Bronchial epithelial cell (primary cell): ENCODE measurements at regions not wholly inside any gene's neighbourhood (a gene's known extent, or its start where the extent isn't known, plus 50 kb on each side); places are given as distances from the start of the nearest gene placed in this dataset.

ENCODE experiments used
- DNase-seq: peaks from one replicate; pipeline ENCODE4 v3.0.0-alpha.2; 2010; ENCODE audit warnings: low read depth
- FAIRE-seq: peaks from 2 replicates; lab custom pipeline; 2011; peaks lifted over from hg19 to GRCh38; lab: Jason Lieb, UNC
- H3K27me3 ChIP-seq: 2 replicates; pipeline ENCODE4 v1.5.1; 2011; ENCODE audit warnings: low read length; ENCODE audit not compliant: control insufficient read depth, insufficient read depth
- H3K36me3 ChIP-seq: 2 replicates; pipeline ENCODE4 v1.5.1; 2011; ENCODE audit warnings: low read length; ENCODE audit not compliant: control insufficient read depth, insufficient read depth
- H3K4me3 ChIP-seq: 2 replicates; pipeline ENCODE4 v1.5.1; 2011; ENCODE audit warnings: mild to moderate bottlenecking, low read depth, low read length, control low read depth
- CTCF ChIP-seq: IDR thresholded peaks from 2 replicates; pipeline ENCODE4 v1.5.1; 2011; ENCODE audit warnings: mild to moderate bottlenecking, moderate library complexity, low read length, control low read depth, inconsistent platforms; ENCODE audit not compliant: insufficient read depth, severe bottlenecking

DNA sequence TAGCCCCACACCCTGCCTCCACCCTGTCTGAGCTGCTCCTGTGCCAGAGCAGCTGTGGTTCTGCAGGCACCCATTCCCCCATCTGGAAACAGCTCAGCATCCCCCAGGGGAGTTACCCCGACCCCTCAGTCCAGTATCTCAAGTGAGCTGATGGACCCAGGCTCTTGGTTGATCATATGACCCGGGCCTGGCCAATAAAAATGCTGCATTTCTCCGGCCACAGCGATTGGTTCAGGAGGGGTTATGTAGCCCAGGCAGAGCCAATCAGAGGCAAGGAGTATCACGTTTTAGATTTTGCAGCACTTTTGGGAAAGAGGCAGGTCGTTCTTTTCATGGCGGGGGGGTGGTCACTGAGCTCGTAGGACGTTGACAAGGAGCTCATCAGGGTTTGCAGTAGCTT is 120.8 kb downstream of the TPRA1 start:
- no peak for TF ChIP-seq CTCF
- H3K36me3 ChIP-seq, result no peaks in the 10 kb centered on the region
- no peak for DNase-seq
- no peaks in the 10 kb centered on the region for H3K27me3 ChIP-seq
- no peak overlapping the region for H3K4me3 ChIP-seq
- FAIRE-seq, result peak; percentile 40

DNA sequence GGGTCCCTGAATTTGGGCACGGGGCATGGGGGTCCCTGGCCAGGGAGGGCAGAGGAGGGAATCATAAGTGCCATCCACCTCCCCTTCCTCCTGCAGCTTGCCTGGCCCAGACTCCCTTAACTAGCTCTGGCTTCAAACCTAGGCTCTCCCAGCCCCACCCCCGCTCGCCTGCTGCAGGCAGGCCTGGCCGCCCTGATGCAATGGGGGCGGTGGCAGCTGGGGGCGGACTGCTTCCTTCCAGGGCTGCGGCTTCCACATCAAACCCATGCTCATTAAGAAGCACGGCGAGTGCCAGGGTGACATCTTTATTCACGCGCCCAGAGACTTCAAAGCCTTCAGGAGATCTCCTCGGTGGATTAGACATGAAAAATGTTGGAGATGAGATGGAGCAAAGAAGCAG is 123.1 kb downstream of the TPRA1 start:
- Histone ChIP-seq H3K4me3 (no peak overlapping the region), H3K36me3 (no peaks in the 10 kb centered on the region), H3K27me3 (no peaks in the 10 kb centered on the region)
- DNase-seq (no peak), FAIRE-seq (no peak)
- no peak for TF ChIP-seq CTCF

- no peak for TF ChIP-seq CTCF
- Histone ChIP-seq H3K27me3 (no peaks in the 10 kb centered on the region), H3K36me3 (no peaks in the 10 kb centered on the region), H3K4me3 (no peak overlapping the region)
- DNase-seq, result no peak
- FAIRE-seq, result no peak
Observed at GRCh38 chr3:127464642-127465041, 125.9 kb downstream of the TPRA1 start.

GRCh38 chr3:127462111-127462655 is 128.3 kb downstream of the TPRA1 start:
- Histone ChIP-seq H3K4me3 (no peak overlapping the region), H3K36me3 (no peaks in the 10 kb centered on the region), H3K27me3 (no peaks in the 10 kb centered on the region)
- DNase-seq (no peak), FAIRE-seq (peak; percentile 76)
- no peak for TF ChIP-seq CTCF

- Histone ChIP-seq H3K4me3 (no peak overlapping the region), H3K27me3 (no peaks in the 10 kb centered on the region), H3K36me3 (no peaks in the 10 kb centered on the region)
- FAIRE-seq, result no peak
- DNase-seq, result no peak
- no peak for TF ChIP-seq CTCF
Observed at GRCh38 chr3:127461286-127461910, 129.1 kb downstream of the TPRA1 start.

DNA sequence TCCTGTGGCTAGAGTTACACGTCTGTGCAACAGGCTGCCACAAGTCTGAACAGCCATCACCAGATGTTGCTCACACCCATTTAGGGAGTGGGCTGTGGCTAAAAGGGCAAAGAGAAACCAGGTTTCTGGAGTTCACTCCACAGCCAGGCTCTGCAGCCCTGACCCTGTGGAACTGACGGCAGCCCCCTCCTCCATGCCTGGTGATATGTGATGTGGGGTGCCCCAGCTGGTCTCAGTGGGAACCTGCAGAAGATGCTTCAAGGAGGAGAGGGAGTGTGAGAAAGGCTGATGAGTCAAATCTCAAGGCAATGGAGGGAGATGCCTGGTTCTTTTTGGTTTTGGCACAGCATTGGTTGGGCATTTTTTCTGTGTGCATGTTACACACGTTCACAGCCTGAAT is 130.6 kb downstream of the TPRA1 start:
- Histone ChIP-seq H3K4me3 (no peak overlapping the region), H3K36me3 (no peaks in the 10 kb centered on the region), H3K27me3 (no peaks in the 10 kb centered on the region)
- TF ChIP-seq CTCF, result no peak
- DNase-seq (no peak), FAIRE-seq (no peak)
